SW 1271 (cell line): ENCODE measurements at regions not wholly inside any gene's neighbourhood (a gene's known extent, or its start where the extent isn't known, plus 50 kb on each side); places are given as distances from the start of the nearest gene placed in this dataset.
"Not testable (repeated sequence)": the region's sequence is repeated elsewhere in the genome, so short reads cannot be mapped to it uniquely, and the experiment has no call there.

Experiments
- DNase-seq, 2 experiments: peaks; one replicate each; lab custom pipeline; 2025; lab: John Stamatoyannopoulos, UW

DNA sequence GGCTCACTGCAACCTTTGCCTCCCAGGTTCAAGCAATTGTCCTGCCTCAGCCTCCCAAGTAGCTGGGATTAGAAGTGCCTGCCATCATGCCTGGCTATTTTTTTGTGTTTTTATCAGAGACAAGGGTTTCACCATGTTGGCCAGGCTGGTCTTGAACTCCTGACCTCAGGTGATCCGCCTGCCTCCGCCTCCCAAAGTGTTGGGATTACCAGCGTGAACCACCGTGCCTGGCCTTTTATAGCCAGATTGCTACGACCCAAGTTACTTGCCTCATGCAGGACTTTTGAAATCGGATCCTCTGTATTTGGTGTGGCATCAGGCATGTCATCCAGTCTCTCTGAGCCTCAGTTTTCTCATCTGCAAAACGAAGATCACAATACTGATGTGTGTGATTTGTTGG lies 115.9 kb upstream of the MYCN start:
- not testable (repeated sequence) for DNase-seq

DNA sequence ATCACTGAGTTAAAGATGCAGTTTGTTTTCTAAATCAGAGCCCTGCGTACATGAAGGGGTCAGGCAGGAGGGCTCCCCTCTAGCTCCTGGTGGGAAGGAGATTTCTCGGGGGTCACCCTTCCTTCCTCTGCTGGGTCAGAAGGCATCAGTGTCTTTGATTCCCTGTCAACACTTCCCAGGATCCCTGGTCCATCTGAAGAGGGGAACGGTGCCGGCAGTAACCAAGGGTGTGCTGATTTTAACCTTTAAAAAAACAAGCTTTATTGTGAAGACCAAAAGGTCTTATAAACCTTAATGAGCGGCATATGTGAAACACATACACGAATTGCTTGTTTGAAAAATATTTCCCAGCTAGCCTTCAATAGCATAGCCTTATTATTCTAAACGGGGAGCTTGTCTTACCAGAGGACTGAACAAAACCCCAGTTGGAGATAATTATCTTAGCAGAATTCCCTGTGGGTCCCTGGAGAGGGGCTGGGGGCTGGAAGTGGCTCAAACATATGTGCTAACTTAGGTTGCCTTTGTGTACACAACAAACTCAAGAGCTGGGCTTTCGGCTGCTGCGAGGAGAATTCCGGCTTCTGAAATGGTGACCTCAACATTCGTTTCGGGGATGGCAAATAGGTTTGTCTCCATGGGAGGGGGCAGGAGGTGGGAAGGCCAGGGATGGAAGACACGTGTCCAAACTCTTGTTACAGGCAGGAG lies 114.9 kb upstream of the MYCN start:
- no peak for DNase-seq

DNA sequence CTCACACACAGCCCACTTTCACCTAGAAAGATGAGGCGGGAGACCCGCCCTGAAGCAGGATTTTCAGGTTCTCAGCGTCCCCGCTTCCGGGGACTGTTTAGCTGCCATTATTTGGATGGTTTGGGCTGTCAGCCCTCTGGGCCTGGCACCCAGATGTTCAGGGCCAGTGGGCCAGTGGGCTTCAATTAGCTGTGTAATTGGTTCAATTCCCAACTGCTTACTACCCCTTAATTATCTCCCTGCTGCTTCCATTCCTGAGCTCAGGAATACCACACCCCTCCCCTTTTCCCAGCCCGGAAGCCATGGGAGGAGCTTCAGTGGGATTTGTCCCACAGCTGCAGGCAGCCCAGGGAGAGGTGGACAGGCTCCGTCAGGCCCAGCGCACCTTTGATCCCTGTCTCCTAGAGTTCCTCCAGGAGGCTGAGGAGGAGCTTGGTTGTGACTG lies 114.1 kb upstream of the MYCN start:
- no peak for DNase-seq

DNA sequence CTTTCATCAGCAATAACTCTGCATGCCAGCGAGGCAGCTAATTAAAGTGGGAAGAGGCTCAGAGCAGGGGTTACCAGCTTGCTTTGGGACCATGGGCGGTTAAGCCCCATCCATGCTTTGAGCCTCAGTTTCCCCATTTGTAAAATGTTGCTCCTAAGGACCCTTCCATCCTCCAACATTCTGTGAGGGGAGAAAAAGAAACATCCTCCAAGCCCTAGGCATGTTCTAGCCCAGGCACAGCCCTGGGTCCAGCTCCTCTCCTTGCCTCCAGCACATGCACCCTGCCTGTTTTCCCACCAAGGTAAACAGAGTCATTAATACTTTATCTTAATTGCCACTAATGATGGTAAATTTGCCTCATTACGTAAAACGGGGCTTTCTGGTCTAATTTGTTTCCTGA lies 113.3 kb upstream of the MYCN start:
- no peak for DNase-seq

DNA sequence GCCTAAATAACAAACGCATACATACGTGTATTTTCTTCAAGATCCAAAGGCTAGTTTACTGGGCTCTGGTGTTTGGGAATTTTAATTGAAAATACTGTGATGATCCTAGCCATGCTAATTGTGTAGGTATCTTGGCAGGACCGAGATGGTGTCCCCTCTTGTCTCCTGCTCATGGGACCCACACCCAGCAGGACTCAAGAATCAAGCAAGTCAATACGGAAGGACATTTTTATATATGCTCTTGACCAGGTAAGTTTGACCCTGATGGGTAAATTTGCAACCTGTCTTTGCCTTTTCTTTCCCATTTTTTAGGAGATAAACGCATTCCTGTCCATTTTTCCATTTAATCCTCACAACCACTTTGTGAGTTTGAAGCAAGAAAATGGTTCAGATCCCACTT lies 111.8 kb upstream of the MYCN start:
- no peak for DNase-seq

DNA sequence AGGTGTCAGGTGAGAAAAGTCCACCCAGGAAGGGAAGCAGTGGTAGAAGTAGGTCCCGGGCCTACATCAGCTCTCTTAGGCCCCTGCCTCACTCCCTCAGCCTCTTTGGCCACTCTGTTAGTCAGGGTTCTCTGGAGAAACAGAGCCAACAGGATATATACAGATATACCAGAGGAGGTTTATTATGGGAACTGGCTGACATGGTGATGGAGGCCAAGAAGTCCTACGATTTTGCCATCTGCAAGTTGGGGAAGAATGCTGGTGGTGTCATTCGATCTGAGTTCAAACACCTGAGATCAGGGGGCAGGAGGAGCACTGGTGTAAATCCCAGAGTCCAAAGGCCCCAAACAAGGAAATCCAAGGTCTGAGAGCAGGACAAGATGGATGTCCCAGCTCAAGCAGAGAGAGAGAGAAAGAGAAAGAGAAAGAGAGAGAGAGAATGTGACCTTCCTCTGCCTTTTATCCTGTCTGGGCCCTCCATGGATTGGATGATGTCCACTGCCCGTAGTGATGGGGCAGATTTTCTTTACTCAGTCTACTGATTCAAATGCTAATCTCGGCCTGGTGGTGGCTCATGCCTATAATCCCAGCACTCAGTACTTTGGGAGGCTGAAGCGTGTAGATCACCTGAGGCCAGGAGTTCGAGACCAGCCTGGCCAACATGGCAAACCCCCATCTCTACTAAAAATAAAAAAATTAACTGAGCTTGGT lies 111.1 kb upstream of the MYCN start:
- no peak for DNase-seq

DNA sequence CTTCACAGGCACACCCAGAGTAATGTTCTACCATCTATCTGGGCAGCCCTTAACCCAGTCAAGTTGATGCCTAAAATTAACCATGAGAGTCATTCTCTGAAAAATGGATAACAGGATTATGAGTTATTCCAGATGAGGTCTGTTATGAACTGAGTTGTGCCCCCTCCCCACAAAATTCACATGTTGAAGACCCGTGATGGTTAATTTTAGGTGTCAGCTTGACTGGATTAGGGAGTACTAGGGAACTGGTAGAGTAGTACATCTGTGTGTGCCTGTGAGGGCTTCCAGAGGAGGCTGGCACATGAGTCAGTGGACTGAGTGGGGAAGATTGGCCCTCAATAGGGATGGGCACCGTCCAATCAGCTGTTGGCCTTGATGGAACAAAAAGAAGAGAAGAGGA lies 110.4 kb upstream of the MYCN start:
- no peak for DNase-seq

DNA sequence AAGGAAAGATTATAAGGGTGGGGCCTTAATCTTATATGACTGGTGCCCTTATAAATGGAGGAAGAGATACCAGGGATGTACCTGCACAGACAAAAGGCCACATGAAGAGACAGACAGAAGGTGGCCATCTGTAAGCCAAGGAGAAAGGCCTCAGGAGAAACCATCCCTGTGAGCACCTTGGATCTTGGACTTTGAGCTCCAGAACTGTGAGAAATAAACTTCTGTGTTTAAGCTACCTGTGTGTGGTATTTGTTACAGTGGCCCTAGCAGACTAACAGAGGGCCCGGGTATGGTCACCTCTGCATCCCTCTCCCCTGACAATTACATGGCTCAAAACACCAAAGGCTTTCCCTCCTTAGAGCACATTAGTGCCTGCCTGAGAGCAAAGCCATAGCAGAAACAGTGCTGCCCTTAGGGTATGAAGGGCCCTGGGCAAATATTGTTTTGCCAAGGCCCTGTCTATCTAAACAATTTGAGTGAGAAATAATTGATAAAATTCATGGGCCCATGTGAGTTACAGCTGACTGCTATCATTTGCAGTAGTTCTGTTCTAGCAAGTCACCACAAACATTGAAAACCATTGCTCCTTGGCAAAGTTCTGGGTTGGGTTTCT lies 109.3 kb upstream of the MYCN start:
- no peak for DNase-seq

DNA sequence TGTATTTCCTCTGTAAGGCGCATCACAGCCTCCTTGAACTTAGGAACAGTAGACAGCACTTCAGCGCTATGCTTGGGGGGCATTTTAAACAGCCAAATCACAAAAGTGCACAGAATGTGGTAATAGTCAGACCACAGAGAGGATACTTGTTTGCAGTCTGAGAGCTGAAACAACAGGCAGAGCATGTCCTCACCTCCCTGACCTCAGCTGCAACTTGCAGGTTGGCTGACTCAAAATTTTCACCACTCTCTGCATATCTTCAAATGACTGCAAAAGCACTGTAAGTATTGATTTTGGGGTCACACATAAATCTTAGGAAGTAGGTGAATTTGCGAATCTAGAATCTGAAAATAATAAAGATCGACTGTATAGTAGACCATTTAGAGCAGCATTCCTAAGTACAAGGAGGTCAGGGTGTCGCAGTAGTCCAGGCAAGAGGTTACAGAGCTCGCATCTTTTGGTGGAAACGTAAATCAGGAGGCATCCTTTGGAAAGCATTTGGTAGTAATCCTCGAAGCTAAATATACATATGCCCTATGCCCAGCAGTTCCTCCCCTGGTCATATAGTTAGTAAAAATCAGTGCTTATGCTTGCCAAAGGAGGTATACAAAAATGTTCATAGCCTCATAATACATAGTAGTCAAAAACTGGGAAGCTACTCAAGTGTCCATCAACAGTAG lies 108.2 kb upstream of the MYCN start:
- DNase-seq = no peak

DNA sequence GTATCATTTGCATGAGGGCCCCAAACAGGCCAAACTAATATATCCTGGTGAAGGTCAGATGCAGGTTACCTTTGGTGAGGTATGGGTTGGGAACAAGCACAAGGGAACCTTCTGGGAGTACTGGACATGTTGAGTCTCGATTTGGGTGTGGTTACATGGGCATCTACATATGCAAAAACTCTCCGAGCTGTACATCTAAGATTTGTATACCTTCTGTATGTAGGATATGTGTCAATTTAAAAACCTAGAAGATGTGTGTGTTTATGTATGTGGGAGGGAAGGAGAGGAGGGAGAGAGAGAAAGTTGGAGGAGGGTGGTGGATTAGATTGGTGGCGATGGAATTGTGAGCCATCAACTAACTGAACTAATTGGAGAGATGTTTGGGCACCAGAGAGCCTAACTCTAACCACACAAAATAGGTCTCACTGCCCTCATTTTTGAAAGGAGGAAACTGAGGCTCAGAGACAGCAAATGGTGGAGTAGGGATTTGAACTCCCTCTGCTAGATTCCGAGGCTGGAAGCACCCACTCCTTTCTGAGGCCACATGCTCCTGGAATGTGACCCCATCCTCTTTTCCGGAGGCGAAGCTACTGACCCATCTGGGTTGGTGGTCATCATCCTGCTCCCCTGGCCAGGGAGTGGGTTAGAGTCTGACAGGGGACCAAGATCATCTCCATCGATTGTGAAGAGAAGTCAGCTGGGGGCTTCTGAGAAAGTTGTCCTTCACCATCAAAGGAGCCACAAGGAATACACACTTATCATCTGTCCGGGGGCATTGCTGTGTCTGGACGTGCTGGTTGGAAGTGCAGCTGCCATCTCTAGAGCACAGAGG lies 107.3 kb upstream of the MYCN start:
- DNase-seq = no peak

DNA sequence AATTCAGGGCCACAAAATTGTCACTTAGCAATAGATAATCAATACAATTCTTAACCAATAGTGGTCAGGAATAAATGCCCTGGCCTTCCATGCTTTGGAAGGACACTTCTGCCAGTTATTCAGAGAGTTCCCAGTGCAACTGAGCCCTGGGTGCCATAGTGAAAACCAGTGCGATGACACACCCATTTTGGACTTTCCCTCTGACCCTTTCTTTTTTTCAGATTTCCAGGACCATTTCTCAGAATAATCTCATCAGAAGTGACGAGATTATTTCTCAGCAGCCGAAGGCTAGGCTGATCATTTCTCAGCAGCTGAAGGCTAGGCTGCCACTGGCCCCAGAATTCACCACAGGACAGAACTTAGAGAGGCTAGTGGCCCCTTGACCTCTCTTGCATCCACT lies 106.6 kb upstream of the MYCN start:
- no peak for DNase-seq

DNA sequence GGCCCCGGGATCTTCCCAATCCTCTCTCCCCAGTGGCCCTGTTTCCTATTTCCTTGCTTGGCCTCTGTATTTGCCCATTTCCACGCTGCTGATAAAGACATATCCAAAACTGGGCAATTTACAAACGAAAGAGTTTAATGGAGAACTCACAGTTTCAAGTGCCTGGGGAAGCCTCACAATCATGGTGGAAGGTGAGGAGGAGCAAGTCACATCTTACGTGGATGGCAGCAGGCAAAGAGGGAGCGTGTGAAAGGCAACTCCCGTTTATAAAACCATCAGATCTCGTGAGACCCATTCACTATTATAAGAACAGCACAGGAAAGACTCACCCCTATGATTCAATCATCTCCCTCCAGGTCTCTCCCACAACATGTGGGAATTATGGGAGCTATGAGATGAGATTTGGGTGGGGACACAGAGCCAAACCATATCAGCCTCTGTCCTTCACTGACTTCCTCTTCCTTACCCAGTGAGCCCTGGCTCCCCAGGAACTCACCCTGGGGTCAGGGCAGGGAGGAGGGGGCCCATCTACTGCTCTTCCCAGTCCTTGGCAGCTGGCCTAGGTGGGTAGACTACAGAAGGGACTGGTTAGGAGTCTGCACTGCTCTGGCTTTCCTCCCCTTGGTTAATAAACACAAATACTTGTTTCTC lies 105.8 kb upstream of the MYCN start:
- DNase-seq = no peak

DNA sequence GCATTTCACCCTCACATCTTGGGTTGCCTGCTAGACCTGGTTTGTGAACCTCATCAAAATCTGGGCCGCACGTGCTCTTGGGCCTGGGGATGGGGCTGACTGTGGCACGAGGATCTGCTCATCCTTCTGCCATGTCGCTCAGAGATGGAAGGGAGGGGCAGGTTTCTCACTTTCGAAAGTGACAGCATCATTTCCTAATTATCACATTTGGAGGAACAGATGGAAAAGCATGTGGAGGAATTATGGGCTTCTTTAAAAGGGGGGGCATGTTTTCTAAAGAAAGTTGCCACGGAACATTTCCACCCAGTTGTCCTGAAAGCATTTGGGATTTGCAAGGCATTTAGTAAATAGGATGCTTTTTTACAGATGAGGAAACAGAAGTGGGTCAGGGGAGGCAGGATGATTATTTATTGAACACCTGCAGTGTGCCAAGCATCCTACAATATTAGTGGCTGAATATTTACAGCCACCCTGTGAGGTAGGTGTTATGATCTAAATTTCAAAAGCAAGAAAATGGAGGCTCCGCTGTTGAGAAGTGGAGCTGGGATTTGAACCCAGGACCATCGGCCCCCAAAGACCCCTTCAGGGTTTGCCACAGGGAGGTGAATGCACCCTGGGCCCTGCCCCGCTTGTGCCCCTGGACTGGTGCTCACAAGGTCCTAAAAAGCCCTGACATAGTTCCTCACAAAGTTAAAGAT lies 104.2 kb upstream of the MYCN start:
- DNase-seq = no peak

DNA sequence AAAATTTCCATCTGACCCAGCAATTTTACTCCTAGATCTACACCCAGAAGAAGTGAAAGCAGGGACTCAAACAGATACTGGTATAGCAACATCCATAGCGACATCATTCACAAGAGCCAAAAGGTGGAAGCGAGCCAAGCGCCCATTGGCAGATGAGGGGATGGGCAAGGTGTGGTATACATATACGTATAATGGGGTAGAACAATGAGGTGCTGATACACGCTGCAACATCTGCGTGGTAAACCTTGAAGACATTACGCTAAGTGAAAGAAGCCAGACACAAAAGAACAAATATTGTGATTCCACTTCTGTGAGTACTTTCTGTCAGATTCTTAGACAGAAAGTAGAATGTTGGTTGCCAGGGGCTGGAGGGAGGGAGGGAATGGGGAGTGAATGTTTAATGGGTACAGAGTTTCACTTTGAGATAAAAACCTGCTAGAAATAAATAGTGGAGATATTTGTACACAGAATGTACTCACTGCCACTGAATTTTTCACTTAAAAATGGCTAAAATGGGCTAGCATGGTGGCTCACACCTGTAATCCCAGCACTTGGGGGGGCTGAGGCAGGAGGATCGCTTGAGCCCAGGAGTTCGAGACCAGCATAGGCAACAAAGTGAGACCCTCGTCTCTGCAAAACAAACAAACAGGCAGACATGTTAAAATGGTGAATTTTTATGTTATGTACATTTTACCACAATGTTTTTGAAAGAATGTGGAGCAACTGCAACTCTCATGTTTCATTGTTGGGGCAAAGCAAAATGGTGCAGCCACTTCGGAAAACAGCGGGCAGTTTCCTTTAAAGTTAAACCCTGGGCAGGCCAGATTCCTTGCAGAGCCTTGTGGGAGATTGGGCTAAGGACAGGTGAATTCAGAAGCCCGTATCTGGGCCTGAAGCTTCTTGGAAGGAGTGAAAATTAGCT lies 103.4 kb upstream of the MYCN start:
- DNase-seq = no peak

DNA sequence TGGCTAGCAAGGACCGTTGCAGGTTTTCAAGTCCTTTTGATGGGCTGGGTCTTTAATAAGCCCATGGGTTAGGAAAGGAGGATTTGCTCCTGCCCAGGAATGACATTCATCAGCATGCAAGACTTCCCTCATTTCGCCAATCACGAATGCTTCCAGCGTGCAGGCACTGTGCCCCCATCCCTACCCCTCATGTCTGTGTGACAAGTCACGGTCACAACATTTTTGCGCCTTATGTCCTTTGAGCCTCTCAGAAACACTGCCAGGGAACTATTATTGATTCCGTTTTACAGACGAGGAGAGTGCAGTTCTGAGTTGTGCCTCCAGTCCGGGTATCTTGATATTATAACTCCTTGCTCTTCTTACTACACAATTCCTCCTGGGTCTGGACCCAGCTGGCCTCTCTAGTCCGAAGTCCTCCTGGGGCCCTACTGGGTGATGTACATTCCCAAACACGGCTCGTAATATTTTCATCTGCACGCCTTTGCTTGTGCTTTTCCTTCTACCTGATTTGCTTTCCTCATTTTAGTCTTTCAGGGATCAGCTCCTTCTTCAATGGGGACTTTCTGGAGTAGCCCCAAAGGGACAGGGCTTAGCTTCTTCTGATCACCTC lies 101.8 kb upstream of the MYCN start:
- no peak for DNase-seq

DNA sequence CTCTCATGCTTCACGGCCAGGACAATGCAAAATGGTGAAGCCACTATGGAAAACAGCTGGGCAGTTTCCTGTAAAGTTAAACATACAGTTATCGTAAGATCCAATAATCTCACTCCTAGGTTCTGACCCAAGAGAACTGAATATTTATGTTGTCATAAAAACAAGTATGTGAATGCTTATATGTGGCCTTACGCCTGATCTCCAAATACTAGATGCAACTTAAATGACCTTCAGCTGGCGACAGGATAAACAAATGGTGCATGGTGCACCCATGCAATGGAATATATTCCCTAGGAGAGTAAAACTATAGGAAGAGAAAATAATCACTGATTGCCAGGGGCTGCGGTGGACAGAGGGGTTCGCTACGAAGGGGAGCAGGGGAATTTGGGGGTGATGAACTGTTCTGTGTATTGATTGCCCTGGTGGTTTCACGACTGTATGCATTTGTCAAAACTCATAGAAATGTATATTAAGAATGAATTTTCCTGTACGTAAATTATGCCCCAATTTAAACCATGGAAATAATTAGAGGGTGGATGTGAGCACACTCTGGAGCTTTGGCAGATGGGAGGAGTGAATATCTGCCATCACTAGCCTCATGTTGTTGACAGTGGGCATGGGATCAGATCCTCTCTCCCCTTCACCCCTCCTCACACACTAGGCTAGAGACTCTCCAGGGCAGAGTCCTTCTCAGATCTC lies 100.8 kb upstream of the MYCN start:
- no peak for DNase-seq

DNA sequence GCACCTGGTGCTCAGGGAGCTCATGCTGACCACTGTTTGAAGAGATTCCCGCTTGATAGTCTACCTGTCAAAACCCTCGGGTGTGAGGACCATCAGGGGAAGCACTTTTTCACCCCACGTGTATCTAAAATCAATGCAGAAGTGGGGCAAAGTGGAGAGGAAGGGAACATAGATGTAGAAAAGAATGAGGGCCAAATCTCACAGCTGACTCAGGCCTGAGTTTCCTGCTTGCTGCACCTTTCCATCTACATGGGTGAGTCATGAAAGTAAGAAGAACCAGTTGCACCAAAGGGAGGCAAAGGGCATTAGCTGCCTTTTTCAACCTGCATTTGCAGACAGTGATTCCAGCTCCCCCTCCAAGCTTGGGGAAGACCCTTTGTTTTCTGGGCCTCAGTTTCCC lies 100.2 kb upstream of the MYCN start:
- DNase-seq = no peak

DNA sequence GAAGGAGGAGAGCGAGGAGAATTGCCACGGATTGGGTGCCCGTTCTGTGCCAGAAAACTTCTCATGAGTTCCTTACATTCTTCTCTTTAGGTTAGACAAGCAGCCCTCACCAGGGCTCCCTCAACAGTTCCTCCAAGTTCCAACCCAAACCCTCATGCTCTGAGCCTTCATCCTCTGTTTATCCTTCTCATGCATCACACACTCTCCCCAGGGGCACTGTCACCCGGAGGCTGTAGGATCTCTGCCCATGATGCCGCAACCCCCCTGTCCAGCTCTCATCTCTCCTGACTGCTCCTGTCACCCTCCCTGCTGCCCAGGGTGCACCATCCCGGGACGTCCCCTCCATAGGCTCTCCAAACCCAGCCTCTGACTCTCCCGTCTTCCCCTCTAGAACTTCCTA lies 99.4 kb upstream of the MYCN start:
- no peak for DNase-seq
